Endothelial cell of umbilical vein (primary cell): ENCODE measurements at regions not wholly inside any gene's neighbourhood (a gene's known extent, or its start where the extent isn't known, plus 50 kb on each side); places are given as distances from the start of the nearest gene placed in this dataset.

ENCODE experiments used
- BruUV-seq: library from RNA; stranded (reverse); fragments of 400-500 nt; replicated peaks from 2 replicates; lab custom pipeline; 2021; lab: Mats Ljungman, UMichigan
- CTCF ChIA-PET: fragments of 300-600, 350-600 bp; sonication (Branson Sonifier 250); formaldehyde crosslinking; loops from one replicate; lab custom pipeline; 2021; ENCODE audit warnings: antibody characterized with exemption, inconsistent platforms; lab: Charles Lee
- POLR2A ChIA-PET: fragments of 300-600, 350-600 bp; sonication (Branson Sonifier 250); formaldehyde crosslinking; loops from one replicate; lab custom pipeline; 2021; ENCODE audit warnings: antibody characterized with exemption, inconsistent platforms; lab: Charles Lee
- DNase-seq: peaks from one replicate; pipeline ENCODE4 v3.0.0-alpha.2; 2011; ENCODE audit warnings: low read depth, low spot score
- FAIRE-seq: peaks from 2 replicates; lab custom pipeline; 2011; peaks lifted over from hg19 to GRCh38; lab: Jason Lieb, UNC
- H2AFZ ChIP-seq: 2 replicates; pipeline ENCODE4 v1.6.0; 2012; ENCODE audit warnings: low read depth, low read length, control low read depth, inconsistent platforms
- H3K27ac ChIP-seq: 2 replicates; pipeline ENCODE4 v1.5.1; 2011; ENCODE audit warnings: low read depth, mild to moderate bottlenecking, control low read depth, low read length, moderate library complexity; ENCODE audit not compliant: insufficient read depth
- H3K27me3 ChIP-seq, 2 experiments: 2 replicates each; pipeline versions ENCODE4 v1.6.0 to v1.6.1; 2011; ENCODE audit warnings: low read length in 2 of 2, mixed read lengths in 1 of 2; ENCODE audit not compliant: control insufficient read depth in 2 of 2, insufficient read depth in 2 of 2
- H3K36me3 ChIP-seq, 2 experiments: 2 replicates in 1 of 2; 3 replicates in 1 of 2; pipeline ENCODE4 v1.5.1; 2011; ENCODE audit warnings: low read length in 2 of 2, mild to moderate bottlenecking in 1 of 2, moderate library complexity in 1 of 2; ENCODE audit not compliant: control insufficient read depth in 2 of 2, insufficient read depth in 2 of 2; ENCODE audit errors: extremely low read depth in 1 of 2
- H3K4me1 ChIP-seq: 3 replicates; pipeline ENCODE4 v1.5.1; 2011; ENCODE audit warnings: mild to moderate bottlenecking, low read length; ENCODE audit not compliant: control insufficient read depth, insufficient read depth; ENCODE audit errors: extremely low read depth
- H3K4me2 ChIP-seq: 2 replicates; pipeline ENCODE4 v1.6.1; 2011; ENCODE audit warnings: low read length, control low read depth, mixed read lengths; ENCODE audit not compliant: insufficient read depth
- H3K4me3 ChIP-seq, 3 experiments: fragments of 200-600 bp in 1 of 3; sonication (generic), shearing (Covaris generic) in 1 of 3; replicated peaks in 1 of 3; 2 replicates each; pipeline ENCODE4 v1.5.1; 2011 to 2016; ENCODE audit warnings: control low read depth in 3 of 3, low read length in 3 of 3, mild to moderate bottlenecking in 2 of 3, inconsistent platforms in 1 of 3, low read depth in 1 of 3, moderate library complexity in 1 of 3; ENCODE audit not compliant: insufficient read depth in 1 of 3
- H3K79me2 ChIP-seq: 2 replicates; pipeline ENCODE4 v1.6.0; 2012; ENCODE audit warnings: low read length, inconsistent platforms; ENCODE audit not compliant: control insufficient read depth, insufficient read depth
- H3K9ac ChIP-seq: replicated peaks from 2 replicates; pipeline ENCODE3; 2011; ENCODE audit warnings: low read length, control low read depth; ENCODE audit not compliant: insufficient read depth; ENCODE audit errors: extremely low read depth
- H3K9me1 ChIP-seq: replicated peaks from 3 replicates; pipeline ENCODE4 v1.6.0; 2011; ENCODE audit warnings: mild to moderate bottlenecking, low read length; ENCODE audit not compliant: control insufficient read depth, insufficient read depth; ENCODE audit errors: extremely low read depth
- H3K9me3 ChIP-seq: replicated peaks from 2 replicates; pipeline ENCODE4 v1.5.1; 2012; ENCODE audit warnings: low read length, inconsistent platforms; ENCODE audit not compliant: control insufficient read depth, insufficient read depth
- H4K20me1 ChIP-seq: replicated peaks from 2 replicates; pipeline ENCODE3; 2011; ENCODE audit warnings: mild to moderate bottlenecking, low read length; ENCODE audit not compliant: control insufficient read depth, insufficient read depth; ENCODE audit errors: extremely low read depth
- CTCF ChIP-seq, 2 donors: IDR thresholded peaks; 1 replicate in 1 of 2; 2 replicates in 1 of 2; pipeline ENCODE4 v1.5.1; 2011; ENCODE audit warnings: low read length in 2 of 2, mild to moderate bottlenecking in 2 of 2, moderate library complexity in 2 of 2, control low read depth in 1 of 2, inconsistent platforms in 1 of 2, low read depth in 1 of 2; ENCODE audit not compliant: insufficient read depth in 1 of 2; ENCODE audit errors: extremely low read depth in 1 of 2
- EZH2 ChIP-seq: IDR thresholded peaks from 2 replicates; pipeline ENCODE4 v1.6.1; 2012; ENCODE audit warnings: borderline replicate concordance, low read depth, mild to moderate bottlenecking, moderate library complexity, low read length, inconsistent platforms; ENCODE audit not compliant: severe bottlenecking
- FOS ChIP-seq: IDR thresholded peaks from 2 replicates; pipeline ENCODE4 v1.6.1; 2011; ENCODE audit warnings: mild to moderate bottlenecking, low read length, moderate library complexity, borderline replicate concordance; ENCODE audit not compliant: insufficient read depth
- GATA2 ChIP-seq: IDR thresholded peaks from 2 replicates; pipeline ENCODE4 v1.7.0; 2011; ENCODE audit warnings: low read depth, mild to moderate bottlenecking, moderate library complexity, mixed read lengths, low read length; ENCODE audit not compliant: insufficient read length, insufficient read depth
- JUN ChIP-seq: IDR thresholded peaks from 2 replicates; pipeline ENCODE4 v1.6.1; 2011; ENCODE audit warnings: borderline replicate concordance, low read depth; ENCODE audit not compliant: insufficient read length, insufficient read depth
- MAX ChIP-seq: IDR thresholded peaks from 2 replicates; pipeline ENCODE4 v1.6.1; 2011; ENCODE audit not compliant: insufficient read depth, insufficient read length
- MYC ChIP-seq: IDR thresholded peaks from one replicate; pipeline ENCODE4 v1.6.1; 2011; ENCODE audit warnings: mild to moderate bottlenecking, low read depth, low read length
- POLR2A ChIP-seq: IDR thresholded peaks from 2 replicates; pipeline ENCODE4 v1.6.1; 2012; ENCODE audit warnings: low read depth, mild to moderate bottlenecking, control low read depth, low read length
- POLR2AphosphoS5 ChIP-seq: IDR thresholded peaks from 2 replicates; pipeline ENCODE4 v1.6.1; 2012; ENCODE audit warnings: low read depth, mild to moderate bottlenecking, control low read depth, low read length, moderate library complexity; ENCODE audit not compliant: insufficient read depth
- dilution Hi-C: fragments of 300-500 bp; cut with MboI; formaldehyde crosslinking; loops from one replicate; pipeline ENCODE4 v1.15.0; 2019; ENCODE audit warnings: low sequenced_read_pairs; ENCODE audit not compliant: extremely low pct_ligation_motif_present
- intact Hi-C: fragments of 100-400 bp; cut with micrococcal nuclease; formaldehyde crosslinking; loops from one replicate; pipeline ENCODE4 v1.10.0; 2022

- Histone ChIP-seq H3K4me1 (no peaks in the 10 kb centered on the region), H3K4me2 (no peak overlapping the region), H3K27ac (no peak overlapping the region), H3K79me2 (no peaks in the 10 kb centered on the region), H4K20me1 (no peaks in the 10 kb centered on the region), H3K4me3 (no peak overlapping the region), H3K36me3 (no peaks in the 10 kb centered on the region), H3K9me3 (peaks cover 2% of the 10 kb centered on the region), H3K9me1 (no peaks in the 10 kb centered on the region), H3K27me3 (no peaks in the 10 kb centered on the region), H2AFZ (no peak overlapping the region), H3K9ac (no peak overlapping the region)
- intact Hi-C loops, result no loop called here
- no peak for DNase-seq
- dilution Hi-C loops, result no loop called here
- POLR2A ChIA-PET, result no interaction called here
- TF ChIP-seq CTCF (IDR thresholded peaks at IDR 0.05; ENCODE audit: extremely low read depth in 1 of 2, insufficient read depth in 1 of 2, low read depth in 1 of 2, low read length in 2 of 2), result no peak
- TF ChIP-seq POLR2AphosphoS5, result no peak
- TF ChIP-seq MYC, result no peak
- TF ChIP-seq FOS, result no peak
- no peak for TF ChIP-seq POLR2A
- no peak for TF ChIP-seq MAX
- no peak for TF ChIP-seq EZH2
- TF ChIP-seq JUN, result no peak
- no peak for TF ChIP-seq GATA2
- no peak for FAIRE-seq
- no TSS peak for BruUV-seq
- CTCF ChIA-PET, result no interaction called here
Measured at GRCh38 chr11:134623711-134624110, 211.7 kb upstream of the B3GAT1 start.
